Lung (tissue), 11 donors: ENCODE measurements at regions not wholly inside any gene's neighbourhood (a gene's known extent, or its start where the extent isn't known, plus 50 kb on each side); places are given as distances from the start of the nearest gene placed in this dataset.

Experiments used
- ATAC-seq: fragments of 200-7000 bp; cut with Tn5 transposase; one replicate; pipeline ENCODE4 v1.9.1; 2020; ENCODE audit warnings: moderate number of reproducible peaks; ENCODE audit not compliant: insufficient read depth, low FRiP score
- DNase-seq, 3 donors: peaks; one replicate each; pipeline ENCODE4 v3.0.0-alpha.2; 2013 to 2017
- H3K27ac ChIP-seq, 2 donors: one replicate each; pipeline ENCODE4 v1.5.1; 2013; ENCODE audit warnings: mild to moderate bottlenecking in 2 of 2, moderate library complexity in 2 of 2, control low read depth in 1 of 2, inconsistent platforms in 1 of 2, low read depth in 1 of 2, low read length in 1 of 2
- H3K27me3 ChIP-seq, 3 donors: one replicate each; pipeline ENCODE4 v1.5.1; 2013; ENCODE audit warnings: low read length in 2 of 3; ENCODE audit not compliant: control insufficient read depth in 3 of 3, insufficient read depth in 3 of 3
- H3K36me3 ChIP-seq, 4 donors: one replicate each; pipeline ENCODE4 v1.5.1; 2013; ENCODE audit warnings: low read length in 4 of 4, mild to moderate bottlenecking in 1 of 4, moderate library complexity in 1 of 4; ENCODE audit not compliant: control insufficient read depth in 4 of 4, insufficient read depth in 4 of 4
- H3K4me1 ChIP-seq, 5 donors: one replicate each; pipeline ENCODE4 v1.5.1; 2013; ENCODE audit warnings: low read length in 5 of 5, mild to moderate bottlenecking in 2 of 5, moderate library complexity in 1 of 5; ENCODE audit not compliant: control insufficient read depth in 5 of 5, insufficient read depth in 5 of 5
- H3K4me3 ChIP-seq: one replicate; pipeline ENCODE4 v1.5.1; 2013; ENCODE audit warnings: mild to moderate bottlenecking, control low read depth, moderate library complexity
- H3K9ac ChIP-seq, 2 donors: one replicate each; pipeline ENCODE4 v1.5.1; 2013; ENCODE audit warnings: low read length in 2 of 2, control low read depth in 1 of 2; ENCODE audit not compliant: insufficient read depth in 1 of 2
- H3K9me3 ChIP-seq, 4 donors: one replicate each; pipeline ENCODE4 v1.5.1; 2013; ENCODE audit warnings: low read length in 3 of 4, mild to moderate bottlenecking in 1 of 4, moderate library complexity in 1 of 4; ENCODE audit not compliant: control insufficient read depth in 4 of 4, insufficient read depth in 3 of 4
- WGBS, 2 donors: extraction: QIAGEN DNeasy Blood & Tissue Kit; methylation state at CpG; one replicate each; pipeline ENCODE4 v1.1.7; 2013; 5-methylcytosine and 5-hydroxymethylcytosine counted together
- TF ChIP-seq, protein P1 (sequence below): IDR thresholded peaks from 2 replicates; pipeline ENCODE4 v1.5.1; 2012; ENCODE audit warnings: mild to moderate bottlenecking; ENCODE audit errors: control extremely low read depth, extremely low read depth
- donor health status: control.
- donor health status: control.
- donor health status: Bipolar disorder and iron deficiency.
- donor health status: healthy.
- donor health status: DM: yes; HTN: yes; CAD: no.

DNA sequence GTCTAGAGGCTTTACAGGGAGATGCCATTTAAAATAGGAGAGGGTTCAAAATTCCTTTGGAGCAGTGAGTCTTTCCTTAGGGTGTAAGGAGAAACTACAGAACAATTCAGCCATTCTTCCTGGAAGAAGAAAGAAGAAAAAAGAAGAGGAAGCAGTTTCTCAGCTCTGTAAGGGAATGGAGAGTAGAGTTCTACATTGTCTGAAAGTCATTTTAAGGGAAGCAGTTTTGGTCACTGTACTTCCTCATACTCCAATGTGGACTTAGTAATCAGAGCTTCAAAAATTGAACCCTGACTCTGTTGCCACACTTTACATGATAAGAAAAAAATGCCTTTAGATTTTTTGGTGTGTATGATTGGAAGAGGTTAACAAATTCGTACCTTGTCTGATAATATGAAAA, 122.4 kb downstream of the LRRC70 start:
- no peaks in the 10 kb centered on the region for H3K36me3 ChIP-seq
- TF ChIP-seq, protein P1, sequence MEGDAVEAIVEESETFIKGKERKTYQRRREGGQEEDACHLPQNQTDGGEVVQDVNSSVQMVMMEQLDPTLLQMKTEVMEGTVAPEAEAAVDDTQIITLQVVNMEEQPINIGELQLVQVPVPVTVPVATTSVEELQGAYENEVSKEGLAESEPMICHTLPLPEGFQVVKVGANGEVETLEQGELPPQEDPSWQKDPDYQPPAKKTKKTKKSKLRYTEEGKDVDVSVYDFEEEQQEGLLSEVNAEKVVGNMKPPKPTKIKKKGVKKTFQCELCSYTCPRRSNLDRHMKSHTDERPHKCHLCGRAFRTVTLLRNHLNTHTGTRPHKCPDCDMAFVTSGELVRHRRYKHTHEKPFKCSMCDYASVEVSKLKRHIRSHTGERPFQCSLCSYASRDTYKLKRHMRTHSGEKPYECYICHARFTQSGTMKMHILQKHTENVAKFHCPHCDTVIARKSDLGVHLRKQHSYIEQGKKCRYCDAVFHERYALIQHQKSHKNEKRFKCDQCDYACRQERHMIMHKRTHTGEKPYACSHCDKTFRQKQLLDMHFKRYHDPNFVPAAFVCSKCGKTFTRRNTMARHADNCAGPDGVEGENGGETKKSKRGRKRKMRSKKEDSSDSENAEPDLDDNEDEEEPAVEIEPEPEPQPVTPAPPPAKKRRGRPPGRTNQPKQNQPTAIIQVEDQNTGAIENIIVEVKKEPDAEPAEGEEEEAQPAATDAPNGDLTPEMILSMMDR, result no peak
- 90 to 95% methylated on average over 1 of the region's 1 CpG for WGBS, 2 donors
- no peak overlapping the region for H3K9ac ChIP-seq
- H3K9me3 ChIP-seq, result no peaks in the 10 kb centered on the region
- H3K4me1 ChIP-seq, result peaks cover 0 to 2% (median 0%) of the 10 kb centered on the region in 5 donors
- H3K4me3 ChIP-seq, result no peak overlapping the region
- no peaks in the 10 kb centered on the region for H3K27me3 ChIP-seq
- ATAC-seq (no peak), DNase-seq (no peak)
- no peak overlapping the region for H3K27ac ChIP-seq

DNA sequence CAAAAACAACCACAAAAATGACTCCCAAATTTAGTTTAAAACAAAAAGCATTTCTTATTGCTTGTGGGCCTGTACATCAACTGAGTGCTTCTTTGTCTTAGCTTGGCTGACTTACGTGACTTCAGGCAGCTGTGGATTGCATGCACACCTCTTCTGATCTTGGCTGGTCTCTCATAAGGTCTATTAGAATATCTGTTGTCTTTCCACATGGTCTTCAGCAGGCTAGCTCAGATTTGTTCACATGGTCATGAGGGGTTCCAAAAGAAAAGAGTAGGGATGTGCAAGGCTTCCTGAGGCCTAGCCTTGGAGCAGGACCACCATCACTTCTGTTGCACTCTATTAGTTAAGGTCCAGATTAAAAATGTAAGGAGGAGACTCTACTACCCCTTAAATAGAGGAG, 120.1 kb downstream of the LRRC70 start:
- Histone ChIP-seq H3K9me3 (peaks cover 0 to 3% (median 0%) of the 10 kb centered on the region in 4 donors), H3K36me3 (no peaks in the 10 kb centered on the region), H3K4me1 (peaks cover 0 to 2% (median 0%) of the 10 kb centered on the region in 5 donors), H3K27ac (no peak overlapping the region), H3K9ac (no peak overlapping the region), H3K4me3 (no peak overlapping the region), H3K27me3 (no peaks in the 10 kb centered on the region)
- TF ChIP-seq, protein P1, result no peak
- WGBS, 2 donors, result 86 to 96% methylated on average over 1 of the region's 1 CpG
- DNase-seq, result no peak
- no peak for ATAC-seq

DNA sequence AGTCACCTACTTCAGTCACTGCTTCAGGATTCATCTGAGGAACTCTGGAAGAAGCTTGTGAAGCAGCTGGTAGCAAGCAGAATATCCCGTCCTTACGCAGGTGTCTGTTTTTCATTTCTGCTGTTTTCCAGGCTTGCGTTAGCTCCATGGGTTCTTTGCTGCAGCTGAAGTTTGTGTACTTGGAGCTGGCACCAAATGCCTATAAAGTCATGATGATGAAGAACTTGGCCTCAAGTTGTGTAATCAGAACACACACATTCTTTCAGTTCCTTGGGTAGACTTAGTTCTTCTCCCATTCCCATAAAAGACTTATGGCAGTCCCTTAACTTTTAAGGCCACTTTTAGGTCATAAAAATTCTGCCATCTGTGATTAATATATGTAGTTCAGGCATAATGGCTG, 116.7 kb downstream of the LRRC70 start:
- Histone ChIP-seq H3K27me3 (no peaks in the 10 kb centered on the region), H3K9ac (no peak overlapping the region), H3K27ac (no peak overlapping the region), H3K4me1 (peaks cover 0 to under 1% (median 0%) of the 10 kb centered on the region in 5 donors), H3K4me3 (no peak overlapping the region), H3K9me3 (peaks cover 0 to 3% (median 0%) of the 10 kb centered on the region in 4 donors), H3K36me3 (no peaks in the 10 kb centered on the region)
- WGBS, 2 donors, result 95 to 99% methylated on average over 3 of the region's 3 CpGs
- ATAC-seq, result no peak
- TF ChIP-seq, protein P1, result no peak
- no peak for DNase-seq
